HEK293T (cell line): ENCODE measurements at regions not wholly inside any gene's neighbourhood (a gene's known extent, or its start where the extent isn't known, plus 50 kb on each side); places are given as distances from the start of the nearest gene placed in this dataset.
"Not testable (repeated sequence)": the region's sequence is repeated elsewhere in the genome, so short reads cannot be mapped to it uniquely, and the experiment has no call there.

Experiments used
- CTCF ChIA-PET: fragments of 350-600 bp; formaldehyde crosslinking; extraction: SDS; loops from one replicate; lab custom pipeline; 2021; ENCODE audit warnings: antibody characterized with exemption, inconsistent platforms; lab: Yijun Ruan, JAX
- POLR2A ChIA-PET: fragments of 350-600 bp; formaldehyde crosslinking; extraction: SDS; loops from one replicate; lab custom pipeline; 2020; ENCODE audit warnings: antibody characterized with exemption, inconsistent platforms; lab: Yijun Ruan, JAX
- DNase-seq: peaks from one replicate; pipeline ENCODE4 v3.0.0; 2012; ENCODE audit warnings: mixed read lengths; ENCODE audit errors: extremely low spot score
- ARNT ChIP-seq: fragments of 450-650 bp; IDR thresholded peaks from 2 replicates; pipeline ENCODE4 v1.6.1; 2017; ENCODE audit warnings: mild to moderate bottlenecking
- BHLHE40 ChIP-seq: fragments of 450-650 bp; IDR thresholded peaks from 2 replicates; pipeline ENCODE4 v1.6.1; 2016; ENCODE audit warnings: mild to moderate bottlenecking, moderate library complexity, borderline replicate concordance
- CTBP1 ChIP-seq: fragments of 450-650 bp; IDR thresholded peaks from 2 replicates; pipeline ENCODE4 v1.6.1; 2016; ENCODE audit warnings: borderline replicate concordance
- ELF4 ChIP-seq: fragments of 450-650 bp; IDR thresholded peaks from 2 replicates; pipeline ENCODE4 v1.6.1; 2017; ENCODE audit warnings: antibody characterized with exemption
- FOXA1 ChIP-seq: fragments of 450-650 bp; IDR thresholded peaks from 2 replicates; pipeline ENCODE4 v1.6.1; 2016; ENCODE audit warnings: mild to moderate bottlenecking
- FOXK2 ChIP-seq: fragments of 450-650 bp; IDR thresholded peaks from 2 replicates; pipeline ENCODE4 v1.6.1; 2016; ENCODE audit warnings: mild to moderate bottlenecking
- FOXM1 ChIP-seq: fragments of 450-650 bp; IDR thresholded peaks from 2 replicates; pipeline ENCODE4 v1.6.1; 2017; ENCODE audit warnings: mild to moderate bottlenecking, borderline replicate concordance
- HDGF ChIP-seq: fragments of 450-650 bp; IDR thresholded peaks from 2 replicates; pipeline ENCODE4 v1.6.1; 2017; ENCODE audit warnings: antibody characterized with exemption, borderline replicate concordance
- L3MBTL2 ChIP-seq: fragments of 450-650 bp; conservative IDR thresholded peaks from 2 replicates; pipeline ENCODE4 v1.6.1; 2016; ENCODE audit warnings: mild to moderate bottlenecking
- LEF1 ChIP-seq: fragments of 450-650 bp; IDR thresholded peaks from 2 replicates; pipeline ENCODE4 v1.6.1; 2017; ENCODE audit warnings: mild to moderate bottlenecking, borderline replicate concordance
- NFRKB ChIP-seq: fragments of 450-650 bp; IDR thresholded peaks from 2 replicates; pipeline ENCODE4 v1.6.1; 2016; ENCODE audit warnings: mild to moderate bottlenecking, moderate library complexity
- SP1 ChIP-seq: fragments of 450-650 bp; IDR thresholded peaks from 2 replicates; pipeline ENCODE4 v1.6.1; 2017
- SUZ12 ChIP-seq: fragments of 450-650 bp; IDR thresholded peaks from 2 replicates; pipeline ENCODE4 v1.6.1; 2016; ENCODE audit warnings: mild to moderate bottlenecking
- TARDBP ChIP-seq: fragments of 450-650 bp; IDR thresholded peaks from 2 replicates; pipeline ENCODE4 v1.6.1; 2016
- ZNF384 ChIP-seq: fragments of 450-650 bp; IDR thresholded peaks from 2 replicates; pipeline ENCODE4 v1.6.1; 2016
- TF ChIP-seq, protein P1 (sequence below): fragments of 450-650 bp; IDR thresholded peaks from 2 replicates; pipeline ENCODE4 v1.6.1; 2016

DNA sequence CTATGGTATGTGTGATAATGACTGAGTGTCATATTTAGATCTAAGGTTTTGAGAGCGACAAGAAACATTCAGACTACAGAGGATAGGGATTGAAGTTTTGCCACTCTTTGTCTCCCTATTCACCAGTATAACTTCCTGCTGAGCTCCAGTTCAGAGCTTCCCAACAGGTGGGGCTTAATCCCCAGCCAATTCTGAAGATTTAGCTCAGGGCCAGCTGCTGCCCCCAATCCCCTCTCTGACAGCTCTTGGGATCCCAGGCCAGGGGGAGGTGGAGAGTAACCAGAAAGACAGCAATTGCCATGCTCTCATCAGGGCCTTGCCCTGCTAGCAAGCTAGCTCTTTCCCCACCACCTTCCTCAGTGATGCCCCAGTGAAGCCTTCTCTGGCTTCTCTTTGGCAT is 57.8 kb downstream of the TRIL start:
- ChIA-PET CTCF (interaction anchor here (1.1 kb wide), 1 partner anchor 22 kb away, joined by 4 read pairs; no protein-coding TSS in a partner anchor), POLR2A (no interaction called here)
- no peak for DNase-seq
- TF ChIP-seq SUZ12 (no peak), NFRKB (no peak), ARNT (no peak), BHLHE40 (no peak)

DNA sequence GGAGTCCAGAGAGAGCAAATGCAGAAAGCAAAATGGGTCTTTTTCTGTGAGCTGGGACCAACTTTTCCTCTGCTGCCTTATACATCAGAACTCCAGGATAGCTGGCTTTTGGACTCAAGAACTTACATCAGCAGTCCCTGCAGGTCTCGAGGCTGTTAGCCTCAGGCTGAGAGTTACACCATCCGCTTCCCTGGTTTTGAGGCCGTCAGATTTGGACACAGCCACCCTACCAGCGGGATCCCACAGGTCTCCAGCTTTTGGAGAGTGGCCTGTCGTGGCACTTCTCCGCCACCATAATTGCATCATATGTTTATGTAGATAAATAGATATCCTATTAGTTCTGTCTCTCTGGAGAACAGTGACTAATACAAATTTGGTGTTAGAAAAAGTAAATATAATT is 64.2 kb downstream of the TRIL start:
- TF ChIP-seq LEF1 (no peak), ELF4 (no peak), CTBP1 (no peak), ZNF384 (no peak), SP1 (no peak), NFRKB (no peak), SUZ12 (no peak), L3MBTL2 (no peak), BHLHE40 (no peak), TARDBP (no peak), FOXA1 (no peak), FOXK2 (no peak), HDGF (no peak), ARNT (no peak), FOXM1 (no peak)
- TF ChIP-seq, protein P1, sequence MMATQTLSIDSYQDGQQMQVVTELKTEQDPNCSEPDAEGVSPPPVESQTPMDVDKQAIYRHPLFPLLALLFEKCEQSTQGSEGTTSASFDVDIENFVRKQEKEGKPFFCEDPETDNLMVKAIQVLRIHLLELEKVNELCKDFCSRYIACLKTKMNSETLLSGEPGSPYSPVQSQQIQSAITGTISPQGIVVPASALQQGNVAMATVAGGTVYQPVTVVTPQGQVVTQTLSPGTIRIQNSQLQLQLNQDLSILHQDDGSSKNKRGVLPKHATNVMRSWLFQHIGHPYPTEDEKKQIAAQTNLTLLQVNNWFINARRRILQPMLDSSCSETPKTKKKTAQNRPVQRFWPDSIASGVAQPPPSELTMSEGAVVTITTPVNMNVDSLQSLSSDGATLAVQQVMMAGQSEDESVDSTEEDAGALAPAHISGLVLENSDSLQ: no peak
- DNase-seq: no peak
- CTCF ChIA-PET: no interaction called here
- POLR2A ChIA-PET: no interaction called here

DNA sequence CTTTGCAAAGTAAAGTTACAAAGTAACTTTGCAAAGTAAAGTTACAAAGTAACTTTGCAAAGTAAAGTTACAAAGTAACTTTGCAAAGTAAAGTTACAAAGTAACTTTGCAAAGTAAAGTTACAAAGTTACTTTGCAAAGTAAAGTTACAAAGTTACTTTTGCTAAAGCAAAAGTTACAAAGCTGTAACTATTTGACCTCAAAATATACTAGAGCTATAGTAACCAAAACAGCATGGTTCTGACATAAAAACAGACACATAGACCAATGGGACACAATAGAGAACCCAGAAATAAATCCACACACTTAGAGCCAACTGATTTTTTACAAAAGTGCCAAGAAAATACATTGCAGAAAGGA is 66.3 kb downstream of the TRIL start:
- POLR2A ChIA-PET, DNase-seq: not testable (repeated sequence)
- CTCF ChIA-PET: interaction anchor here (1.0 kb wide), 1 partner anchor 14 kb away, joined by 3 read pairs; no protein-coding TSS in a partner anchor

DNA sequence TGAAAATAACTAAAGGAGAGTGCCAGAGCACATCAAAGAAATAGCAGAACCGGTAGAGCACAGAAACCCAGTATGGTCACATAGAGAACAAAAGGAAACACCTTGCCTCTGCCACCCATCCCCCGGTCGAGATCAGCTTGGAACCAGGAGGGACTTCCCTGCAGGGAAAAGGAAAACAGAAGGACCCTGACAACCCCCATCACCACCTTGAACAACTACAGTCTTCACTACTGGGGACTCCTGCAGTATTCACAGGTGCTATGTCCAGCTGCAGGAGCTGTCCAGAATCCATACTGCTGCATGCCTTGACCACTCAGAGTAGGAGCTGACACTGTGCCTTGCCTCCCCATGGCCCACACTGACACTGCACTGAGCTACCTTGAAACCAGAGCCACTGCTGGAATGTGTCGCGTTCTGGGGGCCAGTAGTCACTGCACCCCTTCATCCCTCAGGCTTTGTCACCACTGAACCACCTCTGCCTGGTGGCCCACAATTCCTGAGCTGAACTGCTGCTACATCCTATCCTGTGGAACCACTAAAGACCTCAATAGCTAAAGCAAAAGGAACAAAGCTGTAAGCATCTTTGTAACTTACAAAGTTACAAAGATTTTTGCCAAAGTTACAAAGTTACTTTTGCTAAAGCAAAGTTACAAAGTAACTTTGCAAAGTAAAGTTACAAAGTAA is 66.8 kb downstream of the TRIL start:
- CTCF ChIA-PET: interaction anchor here (1.0 kb wide), 1 partner anchor 14 kb away, joined by 3 read pairs; no protein-coding TSS in a partner anchor
- POLR2A ChIA-PET: no interaction called here
- TF ChIP-seq LEF1 (no peak), FOXM1 (no peak), NFRKB (no peak), L3MBTL2 (no peak)
- DNase-seq: no peak

DNA sequence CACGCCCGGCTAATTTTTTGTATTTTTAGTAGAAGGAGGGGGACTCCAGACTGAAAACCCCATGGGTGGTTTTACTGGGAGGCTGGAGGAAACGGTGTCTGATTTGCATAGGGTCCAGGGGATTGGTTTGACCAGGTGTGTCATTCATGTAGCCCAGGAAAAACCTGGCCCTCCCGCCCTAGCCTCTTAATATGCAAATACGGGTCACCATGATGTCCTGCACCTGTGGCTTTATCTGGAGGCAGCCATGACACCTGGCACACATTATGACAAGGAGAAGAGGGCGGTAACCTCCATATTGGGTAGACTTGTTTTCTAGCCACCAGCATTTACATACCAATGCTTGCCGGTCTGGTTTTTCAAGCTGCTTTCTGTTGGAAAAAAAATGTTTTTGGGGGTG is 68.0 kb downstream of the TRIL start:
- ChIA-PET POLR2A (no interaction called here), CTCF (no interaction called here)
- DNase-seq: no peak
- TF ChIP-seq TARDBP: no peak
- TF ChIP-seq SUZ12: no peak
- TF ChIP-seq FOXK2: no peak
- no peak for TF ChIP-seq LEF1
- no peak for TF ChIP-seq FOXA1
- TF ChIP-seq FOXM1: no peak
- no peak for TF ChIP-seq CTBP1
- no peak for TF ChIP-seq HDGF
- no peak for TF ChIP-seq L3MBTL2
- TF ChIP-seq ARNT: no peak
- no peak for TF ChIP-seq NFRKB

DNA sequence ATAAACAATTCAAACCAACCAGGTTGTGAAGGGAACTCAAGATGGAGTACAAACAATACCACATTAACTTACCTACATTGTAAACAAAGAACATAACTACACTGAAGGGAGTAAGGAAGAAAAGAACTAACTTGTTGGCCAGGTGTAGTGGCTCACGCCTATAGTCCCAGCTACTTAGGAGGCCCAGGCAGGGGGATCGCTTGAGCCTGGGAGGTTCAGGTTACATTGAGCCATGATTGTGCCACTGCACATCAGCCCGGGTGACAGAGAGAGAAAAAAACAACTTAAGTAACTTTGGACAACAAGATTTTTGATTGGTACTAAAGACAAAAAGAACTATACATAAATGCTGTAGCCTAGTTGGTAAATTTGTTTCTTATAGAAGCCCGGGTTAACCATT is 68.8 kb downstream of the TRIL start:
- DNase-seq: no peak
- POLR2A ChIA-PET: no interaction called here
- TF ChIP-seq TARDBP: no peak
- TF ChIP-seq FOXM1: no peak
- no peak for TF ChIP-seq L3MBTL2
- no peak for TF ChIP-seq ELF4
- TF ChIP-seq SP1: no peak
- no peak for TF ChIP-seq BHLHE40
- TF ChIP-seq FOXK2: no peak
- TF ChIP-seq SUZ12: no peak
- no peak for TF ChIP-seq CTBP1
- no peak for TF ChIP-seq ARNT
- no peak for TF ChIP-seq LEF1
- TF ChIP-seq NFRKB: no peak
- TF ChIP-seq FOXA1: no peak
- no peak for TF ChIP-seq ZNF384
- TF ChIP-seq HDGF: no peak
- CTCF ChIA-PET: interaction anchor here (0.6 kb wide), 1 partner anchor 32 kb away, joined by 3 read pairs; no protein-coding TSS in a partner anchor

DNA sequence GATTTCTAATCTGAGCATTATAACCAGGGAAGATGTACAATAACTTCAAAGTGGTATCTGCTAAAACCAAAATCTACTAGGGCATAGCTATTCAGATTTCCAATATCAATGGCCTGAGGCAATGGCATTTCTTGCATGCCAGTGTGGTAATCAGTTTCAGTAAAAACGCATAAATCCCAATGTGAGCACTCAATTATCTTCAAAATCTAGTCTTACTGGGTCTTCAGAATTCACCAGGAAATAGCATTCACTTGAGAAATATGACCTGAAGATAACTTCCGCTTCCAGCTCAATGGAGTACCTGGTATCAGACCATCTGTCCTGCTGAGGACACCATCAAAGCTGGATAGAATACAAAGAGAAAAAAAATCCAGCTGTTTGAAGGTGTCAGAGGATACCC is 72.4 kb downstream of the TRIL start:
- ChIA-PET CTCF (no interaction called here), POLR2A (no interaction called here)
- DNase-seq: no peak
- TF ChIP-seq ZNF384: no peak
- no peak for TF ChIP-seq FOXK2
- no peak for TF ChIP-seq FOXA1

DNA sequence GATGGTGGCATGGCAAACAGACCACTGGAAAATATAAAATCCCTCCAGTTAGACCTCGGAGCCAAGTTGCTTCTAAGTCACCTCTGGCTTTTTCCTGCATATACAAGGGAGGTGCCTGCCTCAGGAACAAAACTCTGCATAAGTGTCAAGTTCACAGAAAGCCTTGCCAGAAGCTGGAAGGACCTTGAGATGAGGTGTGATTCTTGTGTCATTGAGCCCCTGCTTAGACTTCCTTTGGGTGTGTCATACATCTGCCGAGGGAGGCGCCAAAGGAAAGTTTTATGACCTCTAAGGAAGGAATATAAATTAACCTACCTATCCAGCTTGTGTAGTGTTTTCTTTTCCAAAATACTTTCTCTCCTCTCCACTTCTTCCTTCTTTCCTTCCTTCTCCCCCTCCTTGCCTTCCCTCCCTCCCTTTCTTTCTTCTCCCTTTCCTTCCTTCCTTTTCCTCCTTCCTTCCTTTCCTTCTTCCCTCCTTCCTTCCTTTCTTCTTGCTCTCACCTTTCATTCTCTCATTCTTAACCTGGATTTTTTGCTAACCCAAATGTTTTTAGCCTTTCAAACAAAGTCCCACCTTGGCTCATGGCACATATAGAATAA is 75.2 kb downstream of the TRIL start:
- no peak for DNase-seq
- CTCF ChIA-PET: no interaction called here

More for the DNA sequence above, 75.2 kb downstream of the TRIL start:
- no peak for TF ChIP-seq CTBP1
- TF ChIP-seq LEF1: no peak
- no peak for TF ChIP-seq FOXM1
- no peak for TF ChIP-seq ELF4
- no peak for TF ChIP-seq ARNT
- TF ChIP-seq L3MBTL2: no peak
- TF ChIP-seq, protein P1: no peak
- no peak for TF ChIP-seq NFRKB
- POLR2A ChIA-PET: no interaction called here
